Gastrocnemius medialis (tissue), 4 donors: ENCODE measurements at regions not wholly inside any gene's neighbourhood (a gene's known extent, or its start where the extent isn't known, plus 50 kb on each side); places are given as distances from the start of the nearest gene placed in this dataset.

Experiments used
- POLR2A ChIP-seq, 2 donors: fragments of 450-650 bp; IDR thresholded peaks; one replicate each; pipeline ENCODE4 v1.6.1; 2017; ENCODE audit warnings: antibody characterized with exemption in 2 of 2, mild to moderate bottlenecking in 2 of 2, moderate library complexity in 2 of 2
- TF ChIP-seq, protein P1 (sequence below), 5 experiments: fragments of 450-650 bp in 3 of 5; fragments of 200-600 bp in 2 of 5; sonication (generic) in 2 of 5; IDR thresholded peaks in 4 of 5; conservative IDR thresholded peaks in 1 of 5; 1 replicate in 4 of 5; 2 replicates in 1 of 5; pipeline ENCODE4 v1.5.1; 2016 to 2019; ENCODE audit warnings: antibody characterized with exemption in 5 of 5, mild to moderate bottlenecking in 3 of 5, moderate library complexity in 3 of 5

DNA sequence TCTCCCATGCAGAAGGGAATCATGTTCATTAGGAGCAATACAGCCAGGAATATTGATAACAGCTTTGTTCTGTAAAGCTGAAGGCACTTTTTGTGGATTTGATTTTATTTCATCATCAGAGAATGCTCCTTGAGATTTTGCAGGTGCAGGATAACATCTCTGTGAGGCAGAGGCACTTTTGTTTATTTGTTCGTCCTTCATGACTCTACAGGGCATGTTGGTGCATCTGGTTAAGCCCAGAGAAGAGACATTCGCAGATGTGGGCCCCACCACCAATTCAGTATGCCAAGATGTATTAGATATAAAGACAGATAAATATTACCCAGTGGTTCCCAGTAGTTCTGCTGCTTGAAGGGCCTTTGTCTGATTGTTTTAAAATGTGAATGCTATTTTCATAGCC, 368.1 kb upstream of the SEMA6D start:
- TF ChIP-seq, protein P1, sequence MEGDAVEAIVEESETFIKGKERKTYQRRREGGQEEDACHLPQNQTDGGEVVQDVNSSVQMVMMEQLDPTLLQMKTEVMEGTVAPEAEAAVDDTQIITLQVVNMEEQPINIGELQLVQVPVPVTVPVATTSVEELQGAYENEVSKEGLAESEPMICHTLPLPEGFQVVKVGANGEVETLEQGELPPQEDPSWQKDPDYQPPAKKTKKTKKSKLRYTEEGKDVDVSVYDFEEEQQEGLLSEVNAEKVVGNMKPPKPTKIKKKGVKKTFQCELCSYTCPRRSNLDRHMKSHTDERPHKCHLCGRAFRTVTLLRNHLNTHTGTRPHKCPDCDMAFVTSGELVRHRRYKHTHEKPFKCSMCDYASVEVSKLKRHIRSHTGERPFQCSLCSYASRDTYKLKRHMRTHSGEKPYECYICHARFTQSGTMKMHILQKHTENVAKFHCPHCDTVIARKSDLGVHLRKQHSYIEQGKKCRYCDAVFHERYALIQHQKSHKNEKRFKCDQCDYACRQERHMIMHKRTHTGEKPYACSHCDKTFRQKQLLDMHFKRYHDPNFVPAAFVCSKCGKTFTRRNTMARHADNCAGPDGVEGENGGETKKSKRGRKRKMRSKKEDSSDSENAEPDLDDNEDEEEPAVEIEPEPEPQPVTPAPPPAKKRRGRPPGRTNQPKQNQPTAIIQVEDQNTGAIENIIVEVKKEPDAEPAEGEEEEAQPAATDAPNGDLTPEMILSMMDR (IDR thresholded peaks at IDR 0.05 in 4 of 5, conservative IDR thresholded peaks at IDR 0.05 in 1 of 5), result no peak
- TF ChIP-seq POLR2A (IDR thresholded peaks at IDR 0.05), result no peak
